Heart right ventricle (tissue), 16 donors: ENCODE measurements at regions not wholly inside any gene's neighbourhood (a gene's known extent, or its start where the extent isn't known, plus 50 kb on each side); places are given as distances from the start of the nearest gene placed in this dataset.

Source experiments
- ATAC-seq, 8 donors: fragments of 200-7000 bp; cut with Tn5 transposase; one replicate each; pipeline ENCODE4 v1.9.1; 2020; ENCODE audit warnings: mild to moderate bottlenecking in 8 of 8, moderate library complexity in 8 of 8, moderate number of reproducible peaks in 1 of 8
- DNase-seq, 2 donors: peaks; one replicate each; pipeline ENCODE4 v3.0.0-alpha.2; 2020
- H3K27ac ChIP-seq, 10 donors: fragments of 200-600 bp; sonication (generic) in 2 of 10; one replicate each; pipeline versions ENCODE4 v1.5.0 to v1.8.0; 2020 to 2022; ENCODE audit warnings: mild to moderate bottlenecking in 3 of 10
- H3K27me3 ChIP-seq, 7 donors: fragments of 200-600 bp; one replicate each; pipeline ENCODE4 v1.8.0; 2021 to 2022; ENCODE audit warnings: mild to moderate bottlenecking in 2 of 7
- H3K36me3 ChIP-seq, 9 donors: fragments of 200-600 bp; sonication (generic) in 1 of 9; one replicate each; pipeline versions ENCODE4 v1.5.0 to v1.8.0; 2020 to 2022; ENCODE audit warnings: mild to moderate bottlenecking in 2 of 9
- H3K4me1 ChIP-seq, 9 donors: fragments of 200-600 bp; sonication (generic) in 1 of 9; one replicate each; pipeline versions ENCODE4 v1.5.0 to v1.8.0; 2020 to 2022; ENCODE audit warnings: mild to moderate bottlenecking in 4 of 9
- H3K4me3 ChIP-seq, 10 donors: fragments of 200-600 bp; sonication (generic) in 2 of 10; one replicate each; pipeline versions ENCODE4 v1.5.0 to v1.8.0; 2020 to 2022; ENCODE audit warnings: mild to moderate bottlenecking in 7 of 10, moderate library complexity in 2 of 10
- H3K9me3 ChIP-seq, 11 donors: fragments of 200-600 bp in 10 of 11; sonication (generic) in 2 of 11; one replicate each; pipeline versions ENCODE4 v1.5.0 to v1.8.0; 2013 to 2022; ENCODE audit warnings: mild to moderate bottlenecking in 2 of 11, control low read depth in 1 of 11, moderate library complexity in 1 of 11
- WGBS, 2 donors: extraction: QIAGEN DNeasy Blood & Tissue Kit; methylation state at CpG; one replicate each; pipeline ENCODE4 v1.1.7; 2013; ENCODE audit warnings: inconsistent platforms in 1 of 2; 5-methylcytosine and 5-hydroxymethylcytosine counted together
- intact Hi-C, 10 donors: fragments of 100-400 bp; cut with DNase I; formaldehyde crosslinking; loops; one replicate each; pipeline versions ENCODE4 v1.11.1 to v1.14.2; 2022
- TF ChIP-seq, protein P1 (sequence below), 9 donors: fragments of 200-600 bp; sonication (generic) in 2 of 9; IDR thresholded peaks; one replicate each; pipeline versions ENCODE4 v1.5.0 to v1.8.0; 2021 to 2022; ENCODE audit warnings: antibody characterized with exemption in 9 of 9, mild to moderate bottlenecking in 5 of 9, moderate library complexity in 1 of 9
- donor health status: Arrhythmogenic right ventricular cardiomyopathy.
- donor health status: ischemic (EF 13 %, LVEDD 7.1; RV severe dilation, severe dysfunction).
- donor health status: healthy with polysubstance abuse.
- donor health status: DM: no; HTN: yes; CAD: no.
- donor health status: DM: no; HTN: no; CAD: no.
- donor health status: ischemic (EF 25% LVEDD 6.9; RV normal size, moderate dysfunction).
- donor health status: ischemic (EF 25% LVEDD 5.7; RV mildly dilated, moderate dysfunction).
- donor health status: healthy.
- donor health status: DM: yes; HTN: yes; CAD: no.
- donor health status: Ischemic cardiomyopathy.
- donor health status: ischemic (EF 35%, LVEDD 5.7; RV mildly dilated, moderate dysfunction).
- donor health status: nonischemic (EF 11% LVEDD 7.7; RV severe dilation, severe dysfunction).
- donor health status: DM: yes; HTN: yes; CAD: no.
- donor health status: PGD.
- donor health status: ischemic (EF 29% LVEDD 5.4; RV normal size, mild dysfunction).
- donor health status: nonischemic (EF 23%, LVEDD 6.1; RV moderate dilation, normal function).

- no peak overlapping the region for H3K27ac ChIP-seq
- 65 to 66% methylated on average over 1 of the region's 1 CpG for WGBS, 2 donors
- no peaks in the 10 kb centered on the region for H3K27me3 ChIP-seq
- peaks cover 0 to 11% (median 0%) of the 10 kb centered on the region in 11 donors for H3K9me3 ChIP-seq
- TF ChIP-seq, protein P1, sequence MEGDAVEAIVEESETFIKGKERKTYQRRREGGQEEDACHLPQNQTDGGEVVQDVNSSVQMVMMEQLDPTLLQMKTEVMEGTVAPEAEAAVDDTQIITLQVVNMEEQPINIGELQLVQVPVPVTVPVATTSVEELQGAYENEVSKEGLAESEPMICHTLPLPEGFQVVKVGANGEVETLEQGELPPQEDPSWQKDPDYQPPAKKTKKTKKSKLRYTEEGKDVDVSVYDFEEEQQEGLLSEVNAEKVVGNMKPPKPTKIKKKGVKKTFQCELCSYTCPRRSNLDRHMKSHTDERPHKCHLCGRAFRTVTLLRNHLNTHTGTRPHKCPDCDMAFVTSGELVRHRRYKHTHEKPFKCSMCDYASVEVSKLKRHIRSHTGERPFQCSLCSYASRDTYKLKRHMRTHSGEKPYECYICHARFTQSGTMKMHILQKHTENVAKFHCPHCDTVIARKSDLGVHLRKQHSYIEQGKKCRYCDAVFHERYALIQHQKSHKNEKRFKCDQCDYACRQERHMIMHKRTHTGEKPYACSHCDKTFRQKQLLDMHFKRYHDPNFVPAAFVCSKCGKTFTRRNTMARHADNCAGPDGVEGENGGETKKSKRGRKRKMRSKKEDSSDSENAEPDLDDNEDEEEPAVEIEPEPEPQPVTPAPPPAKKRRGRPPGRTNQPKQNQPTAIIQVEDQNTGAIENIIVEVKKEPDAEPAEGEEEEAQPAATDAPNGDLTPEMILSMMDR (IDR thresholded peaks at IDR 0.05): no peak
- no peaks in the 10 kb centered on the region for H3K36me3 ChIP-seq
- H3K4me3 ChIP-seq: no peak overlapping the region
- DNase-seq (no peak), ATAC-seq (no peak)
- intact Hi-C loops: no loop called here
- H3K4me1 ChIP-seq: no peaks in the 10 kb centered on the region
These were observed 869.0 kb upstream of the PRR20A start for GRCh38 chr13:56271686-56272085.

DNA sequence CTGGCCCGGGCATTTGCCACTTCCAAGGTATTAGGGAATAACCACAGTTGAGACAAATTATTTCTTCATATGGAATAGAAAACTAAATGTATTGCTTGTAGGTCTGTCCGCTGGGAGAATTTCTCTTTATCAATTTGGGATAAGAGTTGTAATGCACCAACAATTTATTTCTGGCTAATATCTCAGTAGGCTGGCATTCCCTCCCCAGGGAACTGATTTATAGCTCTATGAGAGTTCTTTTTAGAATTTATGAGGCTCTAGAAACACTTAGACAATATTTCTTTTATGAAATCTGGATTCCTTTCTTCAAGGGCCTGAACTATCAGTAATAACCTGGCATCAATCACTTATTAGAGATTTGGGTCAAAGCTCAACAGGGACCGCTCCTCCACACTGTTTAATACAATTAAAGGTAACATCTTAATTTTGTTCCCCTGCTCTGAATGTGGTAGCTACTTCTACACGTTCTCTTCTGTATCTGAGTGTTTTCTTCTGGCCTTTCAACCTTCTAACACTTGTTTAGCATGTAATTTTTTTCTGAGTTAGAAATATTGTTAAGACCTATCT, 857.4 kb upstream of the PRR20A start:
- intact Hi-C loops: no loop called here
- WGBS, 2 donors: 67 to 76% methylated on average over 4 of the region's 4 CpGs
- H3K27ac ChIP-seq: no peak overlapping the region
- no peak overlapping the region for H3K4me3 ChIP-seq
- no peaks in the 10 kb centered on the region for H3K4me1 ChIP-seq
- ATAC-seq (no peak), DNase-seq (no peak)
- no peaks in the 10 kb centered on the region for H3K27me3 ChIP-seq
- TF ChIP-seq, protein P1 (IDR thresholded peaks at IDR 0.05): no peak
- H3K36me3 ChIP-seq: no peaks in the 10 kb centered on the region
- peaks cover 0 to 23% (median 3%) of the 10 kb centered on the region in 11 donors for H3K9me3 ChIP-seq

- Histone ChIP-seq H3K9me3 (peaks cover 0 to 4% (median 0%) of the 10 kb centered on the region in 11 donors), H3K4me1 (no peaks in the 10 kb centered on the region), H3K27me3 (no peaks in the 10 kb centered on the region), H3K4me3 (no peak overlapping the region), H3K36me3 (no peaks in the 10 kb centered on the region), H3K27ac (no peak overlapping the region)
- intact Hi-C loops: no loop called here
- DNase-seq: no peak
- no peak for ATAC-seq
- TF ChIP-seq, protein P1 (IDR thresholded peaks at IDR 0.05): no peak
These were observed 841.1 kb upstream of the PRR20A start for GRCh38 chr13:56299650-56300049.

DNA sequence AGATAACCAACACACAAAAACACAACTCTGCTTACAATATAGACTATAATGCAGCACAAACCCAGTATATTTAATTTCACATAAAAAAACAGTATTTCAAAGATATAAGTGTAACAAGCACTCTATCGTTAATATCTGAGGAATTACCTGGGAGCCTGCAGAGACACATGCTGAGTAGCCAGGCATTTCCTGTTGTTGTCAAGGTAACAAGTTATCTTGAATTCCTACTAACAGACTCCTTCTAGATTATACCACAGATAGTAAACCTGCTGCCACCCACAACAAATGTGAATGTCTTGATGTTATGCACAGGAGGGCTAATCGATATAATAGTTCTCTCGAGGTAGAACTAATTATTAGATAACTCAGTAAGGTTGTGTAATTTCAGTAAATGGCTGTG, 826.0 kb upstream of the PRR20A start:
- Histone ChIP-seq H3K36me3 (no peaks in the 10 kb centered on the region), H3K4me1 (no peaks in the 10 kb centered on the region), H3K27ac (no peak overlapping the region), H3K4me3 (no peak overlapping the region), H3K27me3 (no peaks in the 10 kb centered on the region), H3K9me3 (no peaks in the 10 kb centered on the region)
- ATAC-seq (no peak), DNase-seq (no peak)
- 38 to 40% methylated on average over 3 of the region's 3 CpGs for WGBS, 2 donors
- intact Hi-C loops: no loop called here
- TF ChIP-seq, protein P1 (IDR thresholded peaks at IDR 0.05): no peak
